Effector memory CD8-positive, alpha-beta T cell (primary cell): ENCODE measurements at regions not wholly inside any gene's neighbourhood (a gene's known extent, or its start where the extent isn't known, plus 50 kb on each side); places are given as distances from the start of the nearest gene placed in this dataset.
"Not testable (repeated sequence)": the region's sequence is repeated elsewhere in the genome, so short reads cannot be mapped to it uniquely, and the experiment has no call there.

ENCODE experiments used
- ATAC-seq: fragments of 150-1000 bp; cut with Tn5 transposase; replicated peaks from 2 replicates; pipeline ENCODE4 v1.10.0; 2021; ENCODE audit warnings: mild to moderate bottlenecking, moderate library complexity
- DNase-seq, 3 experiments: peaks; one replicate each; pipeline ENCODE4 v3.0.0; 2021
- H3K27ac Mint-ChIP-seq, 2 donors: one replicate each; pipeline ENCODE4 v1.8.0; 2022; ENCODE audit warnings: mild to moderate bottlenecking in 2 of 2, mixed read lengths in 2 of 2, moderate library complexity in 2 of 2
- H3K27me3 Mint-ChIP-seq, 2 donors: one replicate each; pipeline ENCODE4 v1.8.0; 2022; ENCODE audit warnings: mixed read lengths in 2 of 2
- H3K36me3 Mint-ChIP-seq: one replicate; pipeline ENCODE4 v1.8.0; 2022; ENCODE audit warnings: mild to moderate bottlenecking, moderate library complexity, mixed read lengths; ENCODE audit not compliant: insufficient read depth
- H3K4me1 Mint-ChIP-seq, 2 donors: one replicate each; pipeline ENCODE4 v1.8.0; 2022; ENCODE audit warnings: low read depth in 2 of 2, mixed read lengths in 2 of 2
- H3K4me3 Mint-ChIP-seq, 2 donors: one replicate each; pipeline ENCODE4 v1.8.0; 2022; ENCODE audit warnings: mild to moderate bottlenecking in 2 of 2, mixed read lengths in 2 of 2, moderate library complexity in 2 of 2
- H3K9me3 Mint-ChIP-seq, 2 donors: one replicate each; pipeline ENCODE4 v1.8.0; 2022; ENCODE audit warnings: mixed read lengths in 2 of 2

DNA sequence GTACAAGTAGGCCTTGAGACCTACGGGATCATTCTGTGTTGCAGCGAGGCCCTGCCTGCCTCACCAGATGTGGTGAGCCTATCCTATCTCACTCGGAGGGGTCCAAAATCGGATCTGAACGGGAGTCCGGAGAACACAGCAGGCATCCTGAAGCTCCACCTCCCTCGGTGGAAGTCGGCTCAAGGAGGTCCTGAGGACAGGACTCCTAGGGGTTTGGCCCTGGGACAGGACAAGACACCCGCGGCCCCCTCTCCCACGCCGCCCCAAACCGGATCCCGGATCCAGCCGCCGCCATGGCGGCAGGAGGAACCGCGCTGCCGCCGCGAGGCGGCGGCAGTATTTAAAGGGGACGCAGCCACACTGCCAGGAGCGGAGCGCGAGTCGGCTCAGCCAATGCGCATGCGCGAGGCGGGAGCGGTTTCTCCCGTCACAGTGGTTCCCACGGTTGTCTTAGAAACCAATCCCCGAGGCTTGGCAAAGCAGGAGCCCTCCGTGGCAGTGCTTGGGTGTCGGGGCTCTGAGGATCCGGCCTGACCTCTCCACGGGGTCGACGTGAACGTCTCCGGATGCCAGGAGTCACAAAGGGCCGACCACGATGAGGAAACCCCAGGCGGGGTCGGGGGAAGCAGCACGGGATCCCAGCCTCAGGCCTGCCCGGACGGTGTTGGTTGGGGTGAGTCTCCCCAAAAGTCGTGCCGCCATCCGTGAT, 454.6 kb upstream of the ZNG1F start:
- Mint-ChIP-seq H3K27ac (peak overlapping the region in 1 of 2 donors; percentile 79), H3K36me3 (peaks cover 14% of the 10 kb centered on the region), H3K4me3 (peak overlapping the region in 1 of 2 donors; percentile 83)
- DNase-seq (peak in 2 of 3 experiments; percentile 45 to 46), ATAC-seq (peak; percentile 97)
- H3K4me1 Mint-ChIP-seq, H3K9me3 Mint-ChIP-seq, H3K27me3 Mint-ChIP-seq: not testable (repeated sequence)

DNA sequence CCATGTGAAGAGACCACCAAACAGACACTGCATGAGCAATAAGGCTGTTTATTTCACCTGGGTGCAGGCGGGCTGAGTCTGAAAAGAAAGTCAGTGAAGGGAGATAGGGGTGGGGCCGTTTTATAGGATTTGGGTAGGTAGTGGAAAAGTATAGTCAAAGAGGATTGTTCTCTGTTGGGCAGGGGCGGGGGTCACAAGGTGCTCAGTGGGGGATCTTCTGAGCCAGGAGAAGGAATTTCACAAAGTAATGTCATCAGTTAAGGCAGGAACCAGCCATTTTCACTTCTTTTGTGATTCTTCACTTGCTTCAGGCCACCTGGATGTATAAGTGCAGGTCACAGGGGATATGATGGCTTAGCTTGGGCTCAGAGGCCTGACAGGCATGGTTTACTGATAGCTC, 444.6 kb upstream of the ZNG1F start:
- not testable (repeated sequence) for H3K36me3 Mint-ChIP-seq, H3K4me3 Mint-ChIP-seq, H3K27ac Mint-ChIP-seq, ATAC-seq, H3K9me3 Mint-ChIP-seq, H3K4me1 Mint-ChIP-seq, H3K27me3 Mint-ChIP-seq, DNase-seq

DNA sequence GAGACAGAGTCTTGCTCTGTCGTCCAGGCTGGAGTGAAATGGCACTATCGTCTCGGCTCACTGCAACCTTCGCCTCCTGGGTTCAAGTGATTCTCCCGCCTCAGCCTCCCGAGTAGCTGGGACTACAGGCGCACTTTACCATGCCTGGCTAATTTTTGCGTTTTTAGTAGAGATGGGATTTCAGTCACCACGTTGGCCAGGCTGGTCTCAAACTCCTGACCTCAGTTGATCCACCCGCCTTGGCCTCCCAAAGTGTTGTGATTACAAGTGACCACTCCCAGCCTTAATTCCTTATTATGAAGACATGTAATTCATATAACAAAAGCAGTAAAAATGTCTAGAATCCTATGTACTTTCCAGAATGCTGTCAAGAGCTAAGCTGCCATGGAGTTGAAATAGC, 434.5 kb upstream of the ZNG1F start:
- not testable (repeated sequence) for H3K9me3 Mint-ChIP-seq, H3K36me3 Mint-ChIP-seq, H3K27ac Mint-ChIP-seq, H3K27me3 Mint-ChIP-seq, DNase-seq, ATAC-seq, H3K4me3 Mint-ChIP-seq, H3K4me1 Mint-ChIP-seq

DNA sequence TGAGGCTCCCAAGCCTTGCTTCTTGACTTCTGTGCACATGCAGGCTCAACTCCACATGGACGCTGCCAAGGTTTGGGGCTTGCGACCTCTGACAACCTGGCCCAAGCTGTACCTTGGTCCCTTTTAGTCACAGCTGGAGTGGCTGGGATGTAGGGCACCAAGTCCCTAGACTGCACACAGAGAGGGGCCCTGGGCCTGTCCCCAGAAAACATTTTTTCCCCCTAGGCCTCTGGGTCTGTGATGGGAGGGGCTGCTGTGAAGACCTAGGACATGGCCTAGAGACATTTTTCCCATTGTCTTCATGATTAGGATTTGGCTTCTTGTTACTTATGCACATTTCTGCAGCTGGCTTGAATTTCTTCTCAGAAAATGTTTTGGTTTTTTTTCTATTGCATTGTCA, 430.1 kb upstream of the ZNG1F start:
- not testable (repeated sequence) for H3K36me3 Mint-ChIP-seq, H3K27me3 Mint-ChIP-seq, DNase-seq, H3K27ac Mint-ChIP-seq, H3K9me3 Mint-ChIP-seq, H3K4me3 Mint-ChIP-seq, H3K4me1 Mint-ChIP-seq, ATAC-seq

DNA sequence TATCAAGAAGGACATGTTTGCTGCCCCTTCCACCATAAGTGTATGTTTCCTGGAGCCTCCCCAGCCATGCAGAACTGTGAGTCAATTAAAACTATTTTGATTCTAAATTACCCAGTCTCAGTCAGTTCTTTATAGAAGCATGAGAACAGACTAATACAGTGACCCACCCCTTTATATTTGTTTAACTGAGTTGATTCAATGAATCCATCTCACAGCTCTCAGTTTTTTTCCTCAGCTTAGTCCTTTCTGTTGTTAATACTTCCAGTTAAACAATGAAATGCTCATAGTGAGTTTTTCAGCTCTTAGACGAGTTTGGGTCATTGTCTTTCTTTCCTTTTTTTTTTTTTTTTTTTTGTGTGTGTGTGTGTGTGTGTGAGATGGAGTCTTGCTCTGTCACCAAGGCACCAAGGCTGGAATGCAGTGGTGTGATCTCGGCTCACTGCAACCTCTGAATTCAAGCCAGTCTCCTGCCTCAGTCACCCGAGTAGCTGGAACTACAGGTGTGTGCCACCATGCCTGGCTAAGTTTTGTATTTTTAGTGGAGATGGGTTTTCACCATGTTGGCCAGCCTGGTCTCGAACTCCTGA, 417.9 kb upstream of the ZNG1F start:
- H3K27me3 Mint-ChIP-seq, H3K4me3 Mint-ChIP-seq, H3K4me1 Mint-ChIP-seq, H3K27ac Mint-ChIP-seq, H3K36me3 Mint-ChIP-seq, H3K9me3 Mint-ChIP-seq, ATAC-seq, DNase-seq: not testable (repeated sequence)

DNA sequence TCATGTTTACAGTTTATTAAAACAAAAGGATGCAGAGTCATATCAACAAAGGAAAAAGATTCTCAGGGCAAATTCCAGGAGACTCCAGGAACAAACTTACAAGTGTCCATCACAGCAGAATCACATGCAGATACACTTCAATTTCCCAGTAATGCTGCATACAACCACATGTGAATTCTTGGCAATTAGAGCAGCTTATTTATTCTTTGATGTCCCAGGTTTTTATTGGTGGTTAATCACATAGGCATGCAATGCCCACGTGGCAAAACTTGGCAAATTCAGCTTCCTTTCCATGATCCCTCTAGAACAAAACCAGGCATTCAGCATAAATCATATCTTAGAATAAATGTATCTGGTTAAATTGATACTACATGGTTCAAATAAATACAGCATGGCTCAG, 376.5 kb upstream of the ZNG1F start:
- H3K4me1 Mint-ChIP-seq, H3K27me3 Mint-ChIP-seq, H3K27ac Mint-ChIP-seq, ATAC-seq, H3K36me3 Mint-ChIP-seq, H3K4me3 Mint-ChIP-seq, H3K9me3 Mint-ChIP-seq, DNase-seq: not testable (repeated sequence)
